ENCODE measurements at regions not wholly inside any gene's neighbourhood (a gene's known extent, or its start where the extent isn't known, plus 50 kb on each side); places are given as distances from the start of the nearest gene placed in this dataset.
"Not testable (repeated sequence)": the region's sequence is repeated elsewhere in the genome, so short reads cannot be mapped to it uniquely, and the experiment has no call there.

DNA sequence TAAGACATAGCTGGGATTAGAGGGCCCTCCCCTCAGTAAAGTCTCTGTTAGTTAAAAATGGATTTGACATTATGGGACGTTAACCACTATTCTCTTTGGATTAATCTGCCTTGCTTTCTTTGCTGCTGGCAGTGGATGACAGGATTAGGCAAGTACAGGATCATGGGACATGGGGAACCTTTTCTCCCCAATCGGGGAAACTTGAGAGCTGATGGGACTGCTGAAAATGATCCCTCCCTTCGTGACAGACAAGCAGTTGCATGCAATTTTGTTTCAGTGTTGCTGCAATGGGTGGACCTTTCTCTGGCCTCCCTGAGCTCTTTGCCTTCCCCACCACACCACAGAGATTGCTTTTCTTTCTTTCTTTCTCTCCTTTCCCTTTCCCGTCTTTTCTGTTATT lies 120.2 kb upstream of the BANK1 start:
- DNase-seq (ENCODE audit: low spot score) = no peak

DNA sequence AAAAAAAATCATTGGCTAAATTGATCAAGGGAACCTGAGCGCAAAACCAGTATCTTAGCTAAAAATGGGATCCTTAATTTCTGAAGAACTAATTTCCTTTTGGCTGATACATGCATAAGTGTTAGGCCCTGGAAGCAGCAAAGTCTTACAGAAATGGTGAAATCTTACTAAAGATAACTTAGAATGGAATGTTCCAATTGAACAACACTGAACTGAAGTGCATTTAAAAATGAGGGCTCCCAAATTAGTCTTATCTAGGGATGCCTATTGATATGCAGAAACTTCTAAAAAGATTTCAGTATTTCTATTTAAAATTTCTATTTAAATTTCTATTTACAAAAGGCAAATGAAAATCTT lies 120.7 kb upstream of the BANK1 start:
- DNase-seq (ENCODE audit: low spot score) = no peak

DNA sequence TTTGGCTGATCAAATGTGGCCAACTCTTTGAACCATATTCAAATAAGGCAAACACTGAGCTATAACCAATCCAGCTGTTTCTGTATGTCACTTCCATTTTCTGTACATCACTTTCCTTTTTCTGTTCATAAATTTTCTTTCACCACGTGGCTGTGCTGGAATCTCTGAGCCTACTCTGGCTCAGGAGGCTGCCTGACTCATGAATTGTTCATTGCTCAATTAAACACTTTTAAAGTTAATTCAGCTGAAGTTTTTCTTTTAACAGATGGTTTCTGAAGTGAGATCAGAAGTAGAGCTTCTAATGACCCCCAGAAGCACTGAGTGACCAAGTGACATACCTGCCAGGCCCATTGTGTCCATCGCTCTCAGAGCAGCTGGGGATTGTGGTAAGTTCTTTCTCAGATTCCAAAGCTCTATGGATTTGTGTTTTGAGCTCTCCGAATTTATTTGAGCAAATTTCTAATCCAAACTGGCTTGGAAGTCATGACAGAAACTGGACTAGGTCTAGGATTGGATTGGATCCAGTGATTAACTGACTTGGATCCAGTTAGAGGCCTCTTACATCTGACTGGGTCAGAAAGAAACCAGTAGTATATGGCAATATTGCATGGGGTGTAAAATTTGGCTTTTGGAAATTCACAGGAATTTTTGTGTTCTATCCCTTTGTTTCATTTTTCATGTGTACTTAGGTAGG lies 121.2 kb upstream of the BANK1 start:
- DNase-seq (ENCODE audit: low spot score) = no peak

DNA sequence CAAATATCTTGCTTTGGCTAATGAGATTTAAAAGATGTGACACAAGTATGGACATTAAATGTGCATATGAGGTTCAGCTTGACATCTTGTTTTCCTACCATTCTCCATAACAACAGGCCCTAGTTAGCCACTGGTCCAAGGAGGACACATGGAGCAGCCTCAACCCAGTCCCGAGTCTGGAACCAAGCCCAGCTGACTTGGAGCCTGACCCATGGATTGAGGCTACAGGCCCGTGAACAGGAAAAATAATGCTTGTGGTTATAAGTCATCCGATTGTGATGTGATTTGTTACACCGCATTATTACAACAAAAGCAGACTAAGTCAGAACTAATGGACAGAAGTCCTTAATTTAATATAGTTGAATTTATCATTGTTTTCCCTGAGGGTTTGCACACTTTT lies 123.2 kb upstream of the BANK1 start:
- no peak for DNase-seq (ENCODE audit: low spot score)

DNA sequence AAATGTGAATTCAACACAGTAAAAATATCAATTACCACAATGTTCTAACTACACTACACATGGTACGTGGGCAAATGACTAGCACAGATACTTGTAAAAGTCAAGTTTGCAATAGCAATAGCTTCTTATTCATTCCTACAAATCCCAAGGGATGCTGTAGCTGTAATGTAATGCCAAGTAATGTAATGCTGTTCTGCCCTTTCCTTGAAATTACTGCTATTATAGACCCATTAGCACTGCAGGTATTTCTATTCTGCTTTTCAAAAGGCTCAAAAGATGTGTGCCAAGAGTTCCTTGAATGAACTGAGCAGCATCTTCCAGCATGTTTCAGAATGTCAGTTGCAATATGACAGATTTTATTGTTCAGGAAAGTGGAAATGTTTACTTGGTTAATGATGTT lies 129.9 kb upstream of the BANK1 start:
- no peak for DNase-seq (ENCODE audit: low spot score)

DNA sequence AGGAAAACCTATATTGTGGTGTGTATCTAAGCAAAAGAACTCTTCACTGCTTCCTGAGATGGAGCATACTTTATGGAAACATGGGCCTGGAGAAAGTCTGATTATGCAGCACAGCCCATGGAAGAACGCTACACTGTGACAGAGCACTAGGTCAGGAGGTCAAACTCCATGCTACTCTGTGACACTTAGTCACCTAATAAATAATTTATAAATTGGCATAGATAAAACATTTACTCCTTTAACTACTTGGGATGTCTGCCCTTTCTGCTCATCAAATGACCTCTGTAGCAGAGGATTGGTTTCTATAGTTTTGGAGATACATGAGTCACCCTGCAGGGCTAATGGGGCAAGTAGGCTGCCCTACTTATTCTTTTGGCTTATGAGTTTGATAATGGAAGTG lies 134.7 kb upstream of the BANK1 start:
- no peak for DNase-seq (ENCODE audit: low spot score)

DNA sequence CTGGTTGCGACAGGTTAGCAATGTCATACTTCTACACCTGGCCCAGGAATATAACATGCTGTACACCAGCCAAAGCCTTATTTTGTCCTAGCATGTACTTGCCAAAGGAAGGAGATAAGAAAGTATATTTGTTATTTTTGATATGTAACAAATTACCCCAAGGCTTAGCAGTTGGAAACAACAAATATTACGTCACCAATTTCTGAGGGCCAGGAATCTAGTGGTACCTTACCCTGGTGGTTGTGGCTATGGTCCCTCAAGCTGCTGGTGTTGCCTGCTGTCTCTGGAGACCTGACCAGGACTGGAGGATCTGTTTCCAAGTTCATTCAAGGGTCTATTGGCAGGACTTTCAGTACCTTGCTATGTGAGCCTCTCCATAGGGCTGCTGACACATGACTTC lies 135.5 kb upstream of the BANK1 start:
- no peak for DNase-seq (ENCODE audit: low spot score)

DNA sequence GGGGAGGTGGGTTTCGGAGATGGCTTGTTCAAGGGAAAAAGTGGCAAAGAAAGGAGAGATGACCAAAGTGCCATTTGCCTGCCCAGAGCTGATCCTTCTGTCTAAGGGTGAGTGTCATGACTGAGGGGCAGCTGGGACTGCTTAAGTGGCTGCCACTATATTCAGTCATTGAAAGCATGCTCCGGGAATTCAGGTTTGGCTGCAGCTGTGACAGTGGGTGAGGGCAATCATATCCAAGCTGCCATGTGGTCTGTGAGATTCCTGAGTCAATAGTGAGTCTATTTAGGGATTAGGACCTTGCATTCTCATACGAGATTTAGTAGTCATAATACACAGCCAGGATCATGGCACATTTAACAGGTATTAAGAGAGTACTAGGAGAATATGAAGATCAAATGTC lies 138.8 kb upstream of the BANK1 start:
- DNase-seq (ENCODE audit: low spot score) = no peak

DNA sequence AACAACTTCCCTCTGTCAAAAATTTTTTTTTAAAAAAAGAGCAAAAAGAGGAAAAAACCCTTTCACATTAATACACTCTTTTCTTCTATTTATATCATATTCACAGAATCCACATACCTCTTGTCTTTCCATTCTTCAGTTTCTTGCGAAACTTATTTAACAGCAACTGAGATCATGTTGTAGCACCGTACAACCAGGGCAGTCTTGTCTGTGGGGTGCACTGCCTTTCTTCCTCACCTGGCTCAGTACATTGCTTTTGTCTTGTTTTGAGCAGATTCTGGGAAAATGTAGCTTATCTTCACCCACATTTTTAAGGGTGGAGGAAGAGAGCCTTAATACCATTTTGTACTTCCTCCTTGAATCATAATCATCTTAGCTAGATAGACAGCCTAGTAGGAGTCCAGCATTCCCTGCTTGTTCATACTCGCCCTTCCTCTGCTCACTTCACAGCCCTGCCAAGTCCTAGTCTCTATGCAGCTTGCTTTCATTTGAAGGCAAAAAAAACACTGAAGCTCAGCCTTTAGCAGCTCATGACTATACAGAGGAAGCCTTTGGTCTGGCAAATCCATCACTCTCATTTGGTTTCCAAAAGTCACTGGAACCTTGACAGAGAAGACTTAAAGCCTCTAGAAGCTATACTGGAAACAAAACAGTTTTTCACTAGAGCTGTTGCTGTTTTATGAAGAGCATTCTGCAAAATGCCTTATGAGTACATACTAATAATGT lies 140.6 kb upstream of the BANK1 start:
- DNase-seq (ENCODE audit: low spot score) = no peak

DNA sequence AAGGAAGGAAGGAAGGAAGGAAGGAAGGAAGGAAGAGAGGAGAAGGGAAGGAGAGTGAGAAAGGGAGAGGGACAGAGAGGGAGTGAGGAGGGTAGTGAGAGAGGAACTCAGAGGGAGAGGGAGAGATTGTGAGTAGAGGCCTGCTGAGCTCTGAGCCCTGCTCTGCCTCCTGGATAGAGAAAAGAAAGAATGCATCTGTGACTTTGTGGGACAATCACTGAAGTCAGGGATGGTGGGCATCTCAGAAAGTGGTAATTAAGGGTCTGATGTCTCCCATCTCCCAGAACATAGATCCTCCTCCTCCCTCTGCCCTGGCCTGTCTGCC lies 142.9 kb upstream of the BANK1 start:
- DNase-seq (ENCODE audit: low spot score) = no peak

DNA sequence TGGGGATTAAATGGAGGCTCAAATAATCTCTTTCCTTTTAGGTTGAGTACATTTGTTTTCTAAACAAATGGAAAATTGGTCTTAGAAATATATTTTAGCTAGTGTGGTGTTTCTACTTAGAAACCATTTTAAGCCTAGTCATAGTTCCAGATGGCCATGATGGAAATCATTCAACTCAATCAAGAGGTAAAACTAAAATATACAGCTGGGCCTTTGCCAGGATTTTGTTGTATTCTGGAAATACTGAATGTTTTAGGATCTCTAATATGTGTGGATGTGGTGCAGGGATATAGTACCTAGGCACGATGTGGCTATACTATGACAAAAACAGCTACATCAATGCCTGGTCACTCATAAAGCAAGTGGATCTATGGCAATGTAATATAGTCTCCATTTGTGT lies 146.0 kb upstream of the BANK1 start:
- DNase-seq (ENCODE audit: low spot score) = no peak

DNA sequence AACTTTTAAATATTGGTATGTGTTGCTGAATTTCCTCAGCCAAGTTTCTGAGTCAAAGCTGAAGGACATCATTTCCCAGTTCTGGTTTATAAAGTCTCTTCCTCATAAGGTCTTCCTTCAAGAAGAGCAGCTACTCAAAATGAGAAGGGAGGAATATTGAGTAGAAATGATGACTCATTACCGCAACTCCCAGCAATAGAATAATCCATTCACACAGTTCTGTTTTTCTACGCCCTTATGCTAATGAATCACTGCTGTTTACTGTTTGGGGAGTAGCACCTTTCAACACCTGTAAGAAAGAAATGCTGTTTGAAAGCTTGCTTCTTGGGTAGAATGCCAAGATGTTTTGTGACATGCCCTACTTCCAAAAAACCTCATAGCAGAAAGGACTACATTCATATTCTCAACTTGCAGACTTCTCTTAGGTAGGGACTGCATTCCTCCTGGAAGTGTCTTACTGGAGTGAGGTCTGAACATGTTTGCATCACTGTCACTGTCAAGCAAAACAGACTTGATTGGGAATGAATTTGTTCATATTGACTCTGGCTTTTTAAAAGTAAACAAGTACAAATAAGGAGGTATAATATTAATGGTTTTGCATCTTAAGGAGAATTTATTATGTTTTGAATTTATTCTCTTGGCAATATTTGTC lies 147.2 kb upstream of the BANK1 start:
- DNase-seq (ENCODE audit: low spot score) = peak; percentile 80

DNA sequence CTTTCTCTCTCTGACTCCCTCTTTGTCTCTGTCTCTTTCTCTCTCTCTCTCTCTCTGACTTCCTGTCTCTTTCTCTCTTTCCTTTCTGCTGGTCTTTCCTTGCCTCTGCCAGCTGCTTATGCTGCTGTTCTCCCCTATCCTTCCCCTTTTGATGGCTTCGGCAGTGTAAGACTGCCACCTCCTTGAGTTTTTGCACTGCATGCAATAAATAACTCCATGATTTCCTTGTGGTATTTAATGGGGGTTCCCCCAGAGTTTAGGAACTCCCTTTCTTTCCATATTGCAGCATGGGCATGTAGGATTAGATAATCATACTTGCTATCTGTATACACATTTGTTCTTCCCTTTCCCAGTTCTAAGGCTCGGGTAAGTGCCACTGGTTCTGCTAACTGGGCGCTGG lies 157.8 kb upstream of the BANK1 start:
- DNase-seq (ENCODE audit: low spot score) = not testable (repeated sequence)

DNA sequence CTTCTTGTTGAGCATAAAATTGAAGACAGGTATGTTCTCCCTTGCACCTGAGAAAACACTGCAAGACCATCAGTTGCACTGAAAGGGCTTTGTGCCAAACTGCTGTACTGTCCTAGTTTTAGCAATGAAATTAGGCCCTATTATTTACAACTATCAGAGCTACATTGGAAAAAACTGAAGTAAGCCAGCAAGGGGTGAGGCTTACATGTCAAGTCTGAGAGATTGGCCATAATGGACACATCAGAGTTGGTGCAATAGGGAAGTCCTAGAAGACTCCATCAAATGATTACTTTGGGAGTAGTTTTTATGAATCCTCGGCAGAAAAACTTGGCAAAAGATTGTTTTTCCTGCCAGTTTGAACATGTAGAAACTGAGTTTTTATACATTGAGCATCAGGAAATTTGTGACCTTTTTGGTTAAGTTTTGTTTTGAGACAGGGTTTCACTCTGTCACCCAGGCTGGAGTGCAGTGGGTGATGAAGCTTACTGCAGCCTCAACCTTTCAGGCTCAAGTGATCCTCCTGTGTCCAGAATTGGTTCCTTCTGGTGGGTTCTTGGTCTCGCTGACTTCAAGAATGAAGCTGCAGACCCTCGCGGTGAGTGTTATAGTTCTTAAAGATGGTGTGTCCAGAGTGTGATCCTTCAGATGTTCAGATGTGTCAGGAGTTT lies 160.1 kb upstream of the BANK1 start:
- no peak for DNase-seq (ENCODE audit: low spot score)

DNA sequence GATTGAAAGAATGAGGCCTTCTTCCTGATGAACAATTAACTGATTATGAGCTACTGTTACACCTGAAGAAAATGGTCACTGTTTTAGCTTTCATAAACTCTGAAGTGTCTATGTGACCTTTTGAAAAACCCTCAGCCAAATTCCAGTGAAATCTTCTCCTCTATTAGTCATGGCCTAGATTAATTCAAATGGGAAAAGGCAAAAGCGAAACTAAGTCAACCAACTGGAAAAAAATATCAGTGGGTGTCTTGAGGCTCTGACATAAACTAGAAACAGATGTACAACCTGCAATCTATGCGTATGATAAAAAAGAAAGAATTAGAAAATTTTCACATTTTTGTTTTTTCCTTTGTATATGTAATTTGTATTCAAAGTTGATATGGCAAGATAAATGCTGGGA lies 169.4 kb upstream of the BANK1 start:
- DNase-seq (ENCODE audit: low spot score) = no peak

DNA sequence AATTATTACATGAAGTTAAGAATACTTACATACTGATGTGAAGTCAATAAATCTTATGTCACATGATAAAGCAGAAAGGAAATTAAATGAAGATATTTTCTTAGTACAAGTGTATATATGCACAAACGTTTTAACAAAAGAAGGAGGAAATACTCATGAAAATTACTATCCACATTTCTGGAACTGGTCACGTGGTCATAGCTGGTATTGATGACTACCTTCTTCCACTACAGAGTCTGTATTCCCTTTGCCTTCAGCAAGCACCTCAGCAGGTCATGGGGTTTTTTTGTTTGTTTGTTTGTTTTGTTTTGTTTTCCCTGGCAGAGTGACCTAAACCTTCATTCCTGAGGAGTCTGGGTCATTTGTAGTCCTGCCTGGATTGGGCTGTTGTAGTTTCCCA lies 174.9 kb upstream of the BANK1 start:
- no peak for DNase-seq (ENCODE audit: low spot score)

DNA sequence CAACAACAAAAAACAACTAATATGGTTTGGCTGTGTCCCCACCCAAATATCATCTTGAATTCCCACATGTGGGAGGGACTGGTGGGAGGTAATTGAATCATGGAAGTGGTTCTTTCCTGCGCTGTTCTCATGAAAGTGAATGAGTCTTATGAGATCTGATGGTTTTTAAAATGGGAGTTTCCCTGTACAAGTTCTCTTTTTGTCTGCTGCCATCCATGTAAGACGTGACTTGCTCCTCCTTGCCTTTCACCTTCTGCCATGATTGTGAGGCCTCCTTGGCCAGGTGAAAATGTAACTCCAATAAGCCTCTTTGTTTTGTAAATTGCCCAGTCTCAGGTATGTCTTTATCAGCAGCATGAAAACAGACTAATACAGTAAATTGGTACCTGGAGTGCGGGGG lies 183.5 kb upstream of the BANK1 start:
- not testable (repeated sequence) for DNase-seq (ENCODE audit: low spot score)

DNA sequence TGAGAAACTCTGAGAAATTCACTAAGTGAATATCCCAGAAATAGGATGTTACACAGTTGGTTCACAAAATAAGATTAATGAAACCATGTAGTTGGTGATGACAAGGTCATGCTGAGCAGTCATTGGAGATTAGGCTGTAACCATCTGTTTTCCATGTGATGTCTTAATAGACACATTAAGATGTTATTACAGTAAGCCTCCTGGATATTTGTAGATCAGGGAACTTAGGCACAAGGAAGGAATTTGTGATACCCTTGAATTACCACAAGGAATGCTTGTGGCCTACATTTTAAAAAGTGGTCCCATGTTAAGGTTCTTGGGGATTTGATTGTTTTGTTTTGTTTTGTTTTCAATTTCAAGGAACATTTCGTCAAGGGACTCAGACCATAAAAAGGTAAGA lies 185.6 kb upstream of the BANK1 start:
- DNase-seq (ENCODE audit: low spot score) = no peak

DNA sequence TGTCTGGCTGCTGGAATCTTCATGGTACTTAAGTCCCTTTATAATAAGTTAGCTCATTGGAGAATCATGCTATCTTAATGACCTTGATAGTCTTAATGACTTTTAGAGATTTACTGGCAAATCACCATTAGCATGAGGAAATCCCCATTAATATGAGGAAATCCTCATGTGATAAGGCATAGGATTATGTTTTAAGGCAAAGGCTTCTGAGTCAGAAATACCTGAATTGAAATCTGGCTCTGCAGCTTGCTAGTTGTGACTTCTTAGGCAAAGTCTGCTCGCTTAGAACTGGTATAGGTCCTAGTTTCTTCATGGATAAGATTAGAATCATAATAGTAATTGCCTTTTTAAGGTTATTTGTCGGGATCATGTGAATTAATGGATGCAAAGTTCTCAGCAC lies 190.2 kb upstream of the BANK1 start:
- DNase-seq (ENCODE audit: low spot score) = no peak

DNA sequence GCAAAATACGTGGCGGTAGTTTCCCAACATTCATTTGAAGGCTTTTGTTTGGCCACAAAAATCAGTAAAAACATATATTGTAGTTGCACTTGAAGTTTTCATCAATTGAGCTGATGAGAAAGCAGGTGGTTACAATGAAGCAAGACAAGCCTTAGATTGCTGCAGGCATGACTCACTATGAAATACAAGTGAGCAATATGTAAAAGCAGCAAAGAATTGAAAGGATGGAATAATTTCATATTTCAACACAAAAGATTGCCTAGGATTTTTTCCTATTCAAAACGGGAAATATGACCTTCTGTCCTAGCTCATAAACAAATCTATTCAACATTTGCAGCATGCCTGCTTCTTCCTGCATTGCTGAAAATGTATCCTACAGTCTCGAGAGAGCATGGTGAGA lies 190.9 kb upstream of the BANK1 start:
- DNase-seq (ENCODE audit: low spot score) = no peak

DNA sequence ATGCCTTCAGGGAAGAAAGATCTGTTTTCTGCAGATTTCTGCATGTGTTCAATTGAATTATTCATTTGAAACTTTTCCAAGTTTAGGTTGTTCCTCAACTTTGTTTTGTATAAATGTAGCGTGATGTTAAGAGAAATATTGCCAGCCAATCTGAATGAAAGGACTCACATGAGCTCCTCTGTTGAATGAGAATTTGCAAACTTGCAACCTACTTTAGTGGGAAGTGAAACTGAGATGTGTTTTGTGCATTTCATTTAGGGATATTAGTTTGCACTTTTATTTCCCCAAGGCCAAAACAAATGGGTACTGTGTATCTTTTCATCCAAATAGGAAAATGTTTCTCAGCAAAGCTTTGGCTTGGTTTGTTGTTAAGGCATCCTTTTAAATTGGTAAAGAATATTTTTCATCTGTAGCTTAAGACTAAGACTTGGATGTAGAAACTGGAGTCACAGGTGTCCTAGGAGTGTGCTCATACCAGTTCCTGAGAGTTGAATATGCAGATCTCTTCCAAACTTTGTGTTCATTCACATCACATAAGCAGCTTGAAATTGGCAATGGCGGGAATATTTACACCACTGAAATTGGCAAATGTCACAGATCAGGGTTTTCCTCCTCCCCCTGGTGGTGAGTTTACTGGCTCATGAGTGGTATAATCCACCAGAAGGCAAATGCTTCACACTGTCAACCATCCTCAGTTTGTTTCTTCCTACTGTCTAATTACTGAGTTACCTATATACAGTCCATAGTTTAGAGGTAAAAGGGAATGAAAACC lies 193.6 kb upstream of the BANK1 start:
- DNase-seq (ENCODE audit: low spot score) = peak; percentile 29

DNA sequence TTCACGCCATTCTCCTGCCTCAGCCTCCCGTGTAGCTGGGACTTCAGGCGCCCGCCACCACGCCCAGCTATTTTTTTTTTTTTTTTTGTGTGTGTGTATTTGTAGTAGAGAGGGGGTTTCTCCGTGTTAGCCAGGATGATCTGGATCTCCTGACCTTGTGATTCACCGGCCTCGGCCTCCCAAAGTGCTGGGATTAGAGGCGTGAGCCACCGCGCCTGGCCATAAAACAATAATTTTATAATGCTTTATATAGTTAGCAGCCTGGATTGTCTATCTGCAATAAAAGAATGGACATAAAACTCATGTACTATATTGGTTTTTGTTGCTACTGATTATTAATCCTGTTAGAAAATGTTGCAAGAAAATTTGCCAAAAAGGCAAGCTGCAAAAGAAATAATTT lies 195.9 kb upstream of the BANK1 start:
- no peak for DNase-seq (ENCODE audit: low spot score)

All from HT-29 (cell line).